Heart left ventricle (tissue), 16 donors: ENCODE measurements at regions not wholly inside any gene's neighbourhood (a gene's known extent, or its start where the extent isn't known, plus 50 kb on each side); places are given as distances from the start of the nearest gene placed in this dataset.
"Not testable (repeated sequence)": the region's sequence is repeated elsewhere in the genome, so short reads cannot be mapped to it uniquely, and the experiment has no call there.

Experiments used
- ATAC-seq, 4 donors: fragments of 200-7000 bp; cut with Tn5 transposase; one replicate each; pipeline ENCODE4 v1.9.1; 2020 to 2022; ENCODE audit warnings: moderate library complexity in 4 of 4, mild to moderate bottlenecking in 3 of 4, moderate number of reproducible peaks in 1 of 4
- DNase-seq, 5 donors: peaks; one replicate each; pipeline ENCODE4 v3.0.0-alpha.2; 2020
- H3K27ac ChIP-seq, 12 donors: fragments of 200-600 bp; sonication (generic) in 4 of 12; one replicate each; pipeline versions ENCODE4 v1.5.0 to v1.8.0; 2016 to 2022; ENCODE audit warnings: mild to moderate bottlenecking in 2 of 12
- H3K27me3 ChIP-seq, 9 donors: fragments of 200-600 bp; sonication (generic) in 2 of 9; one replicate each; pipeline versions ENCODE4 v1.5.1 to v1.8.0; 2016 to 2022; ENCODE audit warnings: mild to moderate bottlenecking in 3 of 9
- H3K36me3 ChIP-seq, 9 donors: fragments of 200-600 bp; sonication (generic) in 2 of 9; one replicate each; pipeline versions ENCODE4 v1.5.0 to v1.8.0; 2018 to 2022; ENCODE audit warnings: mild to moderate bottlenecking in 2 of 9
- H3K4me1 ChIP-seq, 12 donors: fragments of 200-600 bp; sonication (generic) in 4 of 12; one replicate each; pipeline versions ENCODE4 v1.5.0 to v1.8.0; 2016 to 2022; ENCODE audit warnings: mild to moderate bottlenecking in 3 of 12
- H3K4me3 ChIP-seq, 12 donors: fragments of 200-600 bp; sonication (generic) in 4 of 12; one replicate each; pipeline versions ENCODE4 v1.5.0 to v1.8.0; 2017 to 2022; ENCODE audit warnings: mild to moderate bottlenecking in 9 of 12, moderate library complexity in 4 of 12
- H3K9me3 ChIP-seq, 12 donors: fragments of 200-600 bp; sonication (generic) in 4 of 12; one replicate each; pipeline versions ENCODE4 v1.5.0 to v1.8.0; 2016 to 2022; ENCODE audit warnings: mild to moderate bottlenecking in 1 of 12
- POLR2A ChIP-seq, 2 donors: fragments of 450-650 bp; IDR thresholded peaks; one replicate each; pipeline ENCODE4 v1.6.1; 2017; ENCODE audit warnings: antibody characterized with exemption in 2 of 2, mild to moderate bottlenecking in 2 of 2, moderate library complexity in 2 of 2
- WGBS, 4 donors: extraction: QIAGEN DNeasy Blood & Tissue Kit in 2 of 4; methylation state at CpG; one replicate each; pipeline versions ENCODE4 v1.1.5 to v1.1.7; 2013 to 2018; 5-methylcytosine and 5-hydroxymethylcytosine counted together
- intact Hi-C, 10 donors: fragments of 100-400 bp; cut with DNase I; formaldehyde crosslinking; loops; one replicate each; pipeline versions ENCODE4 v1.11.1 to v1.14.2; 2022
- TF ChIP-seq, protein P1 (sequence below), 12 donors: fragments of 200-600 bp; sonication (generic) in 4 of 12; IDR thresholded peaks; one replicate each; pipeline versions ENCODE4 v1.5.0 to v1.8.0; 2018 to 2022; ENCODE audit warnings: antibody characterized with exemption in 12 of 12, mild to moderate bottlenecking in 5 of 12
- donor health status: ischemic (EF 13 %, LVEDD 7.1; RV severe dilation, severe dysfunction).
- donor health status: healthy with polysubstance abuse.
- donor health status: DM: no; HTN: yes; CAD: no.
- donor health status: DM: no; HTN: no; CAD: no.
- donor health status: ischemic (EF 25% LVEDD 6.9; RV normal size, moderate dysfunction).
- donor health status: ischemic (EF 25% LVEDD 5.7; RV mildly dilated, moderate dysfunction).
- donor health status: healthy.
- donor health status: DM: yes; HTN: yes; CAD: no.
- donor health status: ischemic (EF 35%, LVEDD 5.7; RV mildly dilated, moderate dysfunction).
- donor health status: nonischemic (EF 11% LVEDD 7.7; RV severe dilation, severe dysfunction).
- donor health status: DM: yes; HTN: yes; CAD: no.
- donor health status: PGD.
- donor health status: ischemic (EF 29% LVEDD 5.4; RV normal size, mild dysfunction).
- donor health status: nonischemic (EF 23%, LVEDD 6.1; RV moderate dilation, normal function).

DNA sequence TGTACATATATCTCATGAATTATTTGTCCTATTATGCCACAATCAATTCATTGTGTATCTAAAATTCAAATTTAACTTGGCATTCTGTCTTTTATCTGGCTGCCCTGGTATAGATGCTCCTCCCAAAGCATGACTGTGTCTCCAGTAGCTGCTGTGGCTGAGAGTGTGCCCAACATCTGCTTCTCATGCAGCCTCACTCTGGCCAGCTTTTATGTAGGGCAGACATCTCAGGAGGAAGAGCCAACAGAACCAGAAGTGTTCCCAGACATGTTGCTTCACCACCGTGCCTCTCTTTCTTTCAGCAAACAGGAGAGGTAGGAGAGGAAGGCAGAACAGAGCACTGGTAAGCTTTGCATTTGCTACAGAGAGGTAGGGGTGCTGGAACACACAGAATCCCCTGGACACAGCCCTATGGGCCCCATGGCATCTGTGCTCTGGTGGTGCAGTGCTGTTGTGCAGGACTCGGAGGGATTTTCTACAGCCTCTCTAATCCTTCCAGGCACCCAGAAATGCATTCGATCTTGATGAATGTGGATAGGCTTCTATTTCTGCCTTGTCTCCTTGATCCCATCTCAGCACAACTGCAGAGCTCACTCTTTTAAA, 637.1 kb downstream of the UTRN start:
- Histone ChIP-seq H3K27me3 (no peaks in the 10 kb centered on the region), H3K9me3 (no peaks in the 10 kb centered on the region), H3K27ac (no peak overlapping the region), H3K4me1 (no peaks in the 10 kb centered on the region), H3K4me3 (no peak overlapping the region), H3K36me3 (no peaks in the 10 kb centered on the region)
- intact Hi-C loops, result no loop called here
- TF ChIP-seq POLR2A (IDR thresholded peaks at IDR 0.05), result no peak
- TF ChIP-seq, protein P1, sequence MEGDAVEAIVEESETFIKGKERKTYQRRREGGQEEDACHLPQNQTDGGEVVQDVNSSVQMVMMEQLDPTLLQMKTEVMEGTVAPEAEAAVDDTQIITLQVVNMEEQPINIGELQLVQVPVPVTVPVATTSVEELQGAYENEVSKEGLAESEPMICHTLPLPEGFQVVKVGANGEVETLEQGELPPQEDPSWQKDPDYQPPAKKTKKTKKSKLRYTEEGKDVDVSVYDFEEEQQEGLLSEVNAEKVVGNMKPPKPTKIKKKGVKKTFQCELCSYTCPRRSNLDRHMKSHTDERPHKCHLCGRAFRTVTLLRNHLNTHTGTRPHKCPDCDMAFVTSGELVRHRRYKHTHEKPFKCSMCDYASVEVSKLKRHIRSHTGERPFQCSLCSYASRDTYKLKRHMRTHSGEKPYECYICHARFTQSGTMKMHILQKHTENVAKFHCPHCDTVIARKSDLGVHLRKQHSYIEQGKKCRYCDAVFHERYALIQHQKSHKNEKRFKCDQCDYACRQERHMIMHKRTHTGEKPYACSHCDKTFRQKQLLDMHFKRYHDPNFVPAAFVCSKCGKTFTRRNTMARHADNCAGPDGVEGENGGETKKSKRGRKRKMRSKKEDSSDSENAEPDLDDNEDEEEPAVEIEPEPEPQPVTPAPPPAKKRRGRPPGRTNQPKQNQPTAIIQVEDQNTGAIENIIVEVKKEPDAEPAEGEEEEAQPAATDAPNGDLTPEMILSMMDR (IDR thresholded peaks at IDR 0.05), result no peak
- WGBS, 4 donors, result 73 to 86% (median 74%) methylated on average over 3 of the region's 3 CpGs
- ATAC-seq (peak in 1 of 4 donors; percentile 46), DNase-seq (no peak)

DNA sequence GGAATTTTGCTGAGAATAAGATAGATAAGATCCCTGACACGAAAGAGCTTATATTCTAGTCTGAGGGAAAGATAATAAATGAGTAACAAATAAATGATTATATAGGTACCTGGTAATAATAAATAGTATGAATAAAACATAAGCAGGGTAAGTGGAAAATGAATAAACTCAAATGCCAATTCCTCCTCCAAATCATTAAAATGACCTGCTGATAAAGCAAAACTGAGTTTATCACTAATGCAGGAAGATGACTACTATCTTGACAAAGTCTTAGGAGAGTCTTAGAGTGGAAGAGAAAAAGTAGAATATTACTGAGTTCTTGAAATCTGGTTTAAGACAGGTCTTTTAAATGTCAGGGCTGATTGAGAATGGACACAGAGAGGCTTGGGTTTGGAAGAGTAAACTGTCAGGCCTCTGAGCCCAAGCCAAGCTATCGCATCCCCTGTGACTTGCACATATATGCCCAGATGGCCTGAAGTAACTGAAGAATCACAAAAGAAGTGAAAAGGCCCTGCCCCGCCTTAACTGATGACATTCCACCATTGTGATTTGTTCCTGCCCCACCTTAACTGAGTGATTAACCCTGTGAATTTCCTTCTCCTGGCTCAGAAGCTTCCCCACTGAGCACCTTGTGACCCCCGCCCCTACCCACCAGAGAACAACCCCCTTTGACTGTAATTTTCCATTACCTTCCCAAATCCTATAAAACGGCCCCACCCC, 637.8 kb downstream of the UTRN start:
- H3K9me3 ChIP-seq, H3K4me1 ChIP-seq, DNase-seq, intact Hi-C loops, H3K27ac ChIP-seq, H3K36me3 ChIP-seq, ATAC-seq, H3K27me3 ChIP-seq, H3K4me3 ChIP-seq: not testable (repeated sequence)
- WGBS, 4 donors, result 83 to 89% (median 85%) methylated on average over 4 to 5 of the region's 5 CpGs

DNA sequence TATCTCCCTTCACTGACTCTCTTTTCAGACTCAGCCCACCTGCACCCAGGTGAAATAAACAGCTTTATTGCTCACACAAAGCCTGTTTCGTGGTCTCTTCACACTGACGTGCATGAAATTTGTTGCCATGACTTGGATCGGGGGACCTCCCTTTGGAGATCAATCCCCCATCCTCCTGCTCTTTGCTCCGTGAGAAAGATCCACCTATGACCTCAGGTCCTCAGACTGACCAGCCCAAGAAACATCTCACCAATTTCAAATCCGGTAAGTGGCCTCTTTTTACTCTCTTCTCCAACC, 638.3 kb downstream of the UTRN start:
- H3K27ac ChIP-seq, DNase-seq, H3K4me1 ChIP-seq, intact Hi-C loops, H3K27me3 ChIP-seq, H3K9me3 ChIP-seq, ATAC-seq, H3K4me3 ChIP-seq, H3K36me3 ChIP-seq: not testable (repeated sequence)
- 88 to 96% (median 95%) methylated on average over 4 to 5 of the region's 5 CpGs for WGBS, 4 donors

DNA sequence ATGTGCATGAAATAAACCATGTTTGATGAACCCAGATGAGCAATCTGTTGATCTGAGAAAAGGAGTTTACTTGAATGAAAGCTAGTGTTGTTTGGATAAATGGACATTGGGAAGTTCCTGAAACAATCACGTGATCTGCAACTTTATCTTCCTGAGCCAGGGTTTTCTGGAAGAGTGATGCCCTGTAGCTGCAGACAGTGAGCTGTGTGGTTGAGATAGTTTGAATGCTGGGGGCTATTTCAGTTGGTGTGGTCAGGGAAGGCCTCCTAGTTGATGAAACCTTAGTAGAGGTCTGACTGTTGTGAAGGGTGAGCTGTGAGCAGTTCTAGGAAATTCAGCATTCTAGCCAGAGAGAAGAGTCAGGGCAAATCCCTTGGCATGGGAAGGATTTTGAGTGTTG, 643.7 kb downstream of the UTRN start:
- Histone ChIP-seq H3K27me3 (no peaks in the 10 kb centered on the region), H3K36me3 (no peaks in the 10 kb centered on the region), H3K4me1 (no peaks in the 10 kb centered on the region), H3K4me3 (no peak overlapping the region), H3K9me3 (peaks cover 0 to 3% (median 0%) of the 10 kb centered on the region in 12 donors), H3K27ac (no peak overlapping the region)
- ATAC-seq (no peak), DNase-seq (no peak)
- WGBS, 4 donors, result 79 to 100% (median 86%) methylated on average over 1 of the region's 1 CpG
- intact Hi-C loops, result no loop called here
- no peak for TF ChIP-seq POLR2A (IDR thresholded peaks at IDR 0.05)
- TF ChIP-seq, protein P1 (IDR thresholded peaks at IDR 0.05), result no peak

DNA sequence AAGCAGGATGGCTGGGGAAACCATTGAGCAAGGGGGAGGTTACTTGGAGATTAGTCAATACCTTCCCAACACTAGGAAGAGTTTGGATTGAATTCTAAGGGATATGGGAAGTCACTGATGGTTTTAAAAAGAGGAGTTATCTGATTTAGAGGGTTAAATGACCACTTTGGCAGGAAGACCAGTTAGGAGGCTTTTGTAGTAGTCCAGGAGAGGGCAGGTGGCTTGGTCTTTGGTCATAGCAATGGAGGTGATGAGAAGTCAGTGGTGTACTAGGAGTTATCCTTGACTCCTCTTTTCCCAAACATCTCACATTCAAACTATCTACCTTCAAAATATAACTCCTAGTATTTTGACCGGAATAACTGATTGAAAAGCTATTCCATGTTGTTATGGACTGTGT, 644.1 kb downstream of the UTRN start:
- WGBS, 4 donors, result 91 to 95% (median 93%) methylated on average over 1 of the region's 1 CpG
- intact Hi-C loops, result no loop called here

More for the DNA sequence above, 644.1 kb downstream of the UTRN start:
- H3K27me3 ChIP-seq, result no peaks in the 10 kb centered on the region
- no peak overlapping the region for H3K27ac ChIP-seq
- no peak for TF ChIP-seq POLR2A (IDR thresholded peaks at IDR 0.05)
- TF ChIP-seq, protein P1 (IDR thresholded peaks at IDR 0.05), result no peak
- H3K9me3 ChIP-seq, result peaks cover 0 to 7% (median 1%) of the 10 kb centered on the region in 12 donors
- H3K36me3 ChIP-seq, result no peaks in the 10 kb centered on the region
- no peak overlapping the region for H3K4me3 ChIP-seq
- H3K4me1 ChIP-seq, result no peaks in the 10 kb centered on the region
- DNase-seq (no peak), ATAC-seq (no peak)
